Gastroesophageal sphincter (tissue), 3 donors: ENCODE measurements at regions not wholly inside any gene's neighbourhood (a gene's known extent, or its start where the extent isn't known, plus 50 kb on each side); places are given as distances from the start of the nearest gene placed in this dataset.

ENCODE experiments used
- CTCF ChIP-seq, 4 experiments: fragments of 200-600 bp in 2 of 4; fragments of 450-650 bp in 2 of 4; sonication (generic) in 1 of 4; IDR thresholded peaks; one replicate each; pipeline ENCODE4 v1.5.1; 2017 to 2019; ENCODE audit warnings: antibody characterized with exemption in 4 of 4, mild to moderate bottlenecking in 2 of 4, moderate library complexity in 2 of 4
- EP300 ChIP-seq: sonication (generic); formaldehyde crosslinking; IDR thresholded peaks from one replicate; pipeline ENCODE4 v1.6.1; 2017; ENCODE audit warnings: antibody characterized with exemption, mild to moderate bottlenecking
- POLR2A ChIP-seq, 2 donors: fragments of 450-650 bp; IDR thresholded peaks; one replicate each; pipeline ENCODE4 v1.6.1; 2017; ENCODE audit warnings: antibody characterized with exemption in 2 of 2, mild to moderate bottlenecking in 2 of 2, moderate library complexity in 1 of 2

- TF ChIP-seq CTCF (IDR thresholded peaks at IDR 0.05) (no peak), EP300 (no peak), POLR2A (IDR thresholded peaks at IDR 0.05) (no peak)
These were observed 364.0 kb upstream of the ARID1B start for GRCh38 chr6:156413154-156413553.
